ENCODE measurements at regions not wholly inside any gene's neighbourhood (a gene's known extent, or its start where the extent isn't known, plus 50 kb on each side); places are given as distances from the start of the nearest gene placed in this dataset.

GRCh38 chr1:188402986-188403385, 1574.2 kb downstream of the PLA2G4A start:
- no peak overlapping the region for H3K4ac ChIP-seq (ENCODE audit: low read depth, low read length)

GRCh38 chr1:188406636-188407035, 1577.9 kb downstream of the PLA2G4A start:
- H2BK120ac ChIP-seq (ENCODE audit: insufficient read depth, low read length, poor library complexity) = no peak overlapping the region

More at GRCh38 chr1:188402986-188403385, 1574.2 kb downstream of the PLA2G4A start:
- no peak overlapping the region for H3K27ac ChIP-seq (ENCODE audit: low read depth, low read length)
- H4K91ac ChIP-seq (ENCODE audit: low read depth, low read length) = no peak overlapping the region
- no peaks in the 10 kb centered on the region for H3K36me3 ChIP-seq (ENCODE audit: control insufficient read depth in 1 of 2, insufficient read depth in 2 of 2, low read length in 2 of 2)
- WGBS (ENCODE audit: extremely low coverage, insufficient coverage, insufficient read length) = no CpG with 5 or more reads among the region's 3 CpGs
- H3K9ac ChIP-seq (ENCODE audit: low read length) = no peak overlapping the region
- H3K4me3 ChIP-seq (ENCODE audit: low read depth, low read length) = no peak overlapping the region
- H3K23ac ChIP-seq (ENCODE audit: low read length) = no peak overlapping the region
- H3K14ac ChIP-seq (ENCODE audit: low read length) = no peak overlapping the region
- H4K12ac ChIP-seq (ENCODE audit: low read depth, low read length) = no peak overlapping the region
- no peak overlapping the region for H2AFZ ChIP-seq (ENCODE audit: insufficient read depth, low read length, poor library complexity)
- no peak overlapping the region for H2BK5ac ChIP-seq (ENCODE audit: low read depth, low read length, poor library complexity)
- no peak overlapping the region for H3K4me2 ChIP-seq (ENCODE audit: low read length)
- H3K18ac ChIP-seq (ENCODE audit: low read length) = no peak overlapping the region
- no peaks in the 10 kb centered on the region for H3K4me1 ChIP-seq (ENCODE audit: control insufficient read depth in 1 of 2, insufficient read depth in 2 of 2, low read length in 2 of 2)
- H2AK5ac ChIP-seq (ENCODE audit: low read length) = no peak overlapping the region
- H2BK120ac ChIP-seq (ENCODE audit: insufficient read depth, low read length, poor library complexity) = no peak overlapping the region
- H3K79me1 ChIP-seq (ENCODE audit: low read length) = no peaks in the 10 kb centered on the region
- no peak overlapping the region for H4K8ac ChIP-seq (ENCODE audit: low read depth, low read length)
- H3K9me3 ChIP-seq (ENCODE audit: insufficient read depth, low read depth, low read length) = no peaks in the 10 kb centered on the region
- no peak for DNase-seq
- no peaks in the 10 kb centered on the region for H3K27me3 ChIP-seq (ENCODE audit: insufficient read depth, low read length)
- no peak overlapping the region for H2BK12ac ChIP-seq (ENCODE audit: low read length)
- H3K79me2 ChIP-seq (ENCODE audit: control insufficient read depth, insufficient read depth, low read length, poor library complexity) = no peaks in the 10 kb centered on the region

GRCh38 chr1:188420177-188420576, 1591.4 kb downstream of the PLA2G4A start:
- no peak overlapping the region for H2AFZ ChIP-seq (ENCODE audit: insufficient read depth, low read length, poor library complexity)
- H3K14ac ChIP-seq (ENCODE audit: low read length) = no peak overlapping the region
- no peak overlapping the region for H2BK12ac ChIP-seq (ENCODE audit: low read length)
- no peak overlapping the region for H2BK120ac ChIP-seq (ENCODE audit: insufficient read depth, low read length, poor library complexity)
- no peak overlapping the region for H3K27ac ChIP-seq (ENCODE audit: low read depth, low read length)
- H2BK5ac ChIP-seq (ENCODE audit: low read depth, low read length, poor library complexity) = no peak overlapping the region
- no peaks in the 10 kb centered on the region for H3K79me1 ChIP-seq (ENCODE audit: low read length)
- no peaks in the 10 kb centered on the region for H3K27me3 ChIP-seq (ENCODE audit: insufficient read depth, low read length)
- H4K91ac ChIP-seq (ENCODE audit: low read depth, low read length) = no peak overlapping the region
- no peak overlapping the region for H3K4me2 ChIP-seq (ENCODE audit: low read length)
- H2AK5ac ChIP-seq (ENCODE audit: low read length) = no peak overlapping the region
- H3K4me3 ChIP-seq (ENCODE audit: low read depth, low read length) = no peak overlapping the region
- H3K36me3 ChIP-seq (ENCODE audit: control insufficient read depth in 1 of 2, insufficient read depth in 2 of 2, low read length in 2 of 2) = no peaks in the 10 kb centered on the region
- H3K18ac ChIP-seq (ENCODE audit: low read length) = no peak overlapping the region
- no CpG with 5 or more reads among the region's 1 CpG for WGBS (ENCODE audit: extremely low coverage, insufficient coverage, insufficient read length)
- no peak for DNase-seq
- H3K79me2 ChIP-seq (ENCODE audit: control insufficient read depth, insufficient read depth, low read length, poor library complexity) = no peaks in the 10 kb centered on the region
- no peak overlapping the region for H4K12ac ChIP-seq (ENCODE audit: low read depth, low read length)
- no peak overlapping the region for H3K4ac ChIP-seq (ENCODE audit: low read depth, low read length)
- no peak overlapping the region for H3K23ac ChIP-seq (ENCODE audit: low read length)
- H3K9ac ChIP-seq (ENCODE audit: low read length) = no peak overlapping the region
- no peak overlapping the region for H4K8ac ChIP-seq (ENCODE audit: low read depth, low read length)
- H3K4me1 ChIP-seq (ENCODE audit: control insufficient read depth in 1 of 2, insufficient read depth in 2 of 2, low read length in 2 of 2) = no peaks in the 10 kb centered on the region
- H3K9me3 ChIP-seq (ENCODE audit: insufficient read depth, low read depth, low read length) = no peaks in the 10 kb centered on the region

More at GRCh38 chr1:188406636-188407035, 1577.9 kb downstream of the PLA2G4A start:
- no peak overlapping the region for H4K8ac ChIP-seq (ENCODE audit: low read depth, low read length)
- H3K4ac ChIP-seq (ENCODE audit: low read depth, low read length) = no peak overlapping the region
- no peak overlapping the region for H3K18ac ChIP-seq (ENCODE audit: low read length)
- no peak overlapping the region for H2AK5ac ChIP-seq (ENCODE audit: low read length)
- no peak overlapping the region for H3K14ac ChIP-seq (ENCODE audit: low read length)
- DNase-seq = peak in 1 of 2 donors; percentile 15
- H2AFZ ChIP-seq (ENCODE audit: insufficient read depth, low read length, poor library complexity) = no peak overlapping the region
- H3K9me3 ChIP-seq (ENCODE audit: insufficient read depth, low read depth, low read length) = no peaks in the 10 kb centered on the region
- H3K4me2 ChIP-seq (ENCODE audit: low read length) = no peak overlapping the region
- no peaks in the 10 kb centered on the region for H3K27me3 ChIP-seq (ENCODE audit: insufficient read depth, low read length)
- H4K12ac ChIP-seq (ENCODE audit: low read depth, low read length) = no peak overlapping the region
- no peaks in the 10 kb centered on the region for H3K79me1 ChIP-seq (ENCODE audit: low read length)
- H3K4me3 ChIP-seq (ENCODE audit: low read depth, low read length) = no peak overlapping the region
- no peak overlapping the region for H4K91ac ChIP-seq (ENCODE audit: low read depth, low read length)
- no peak overlapping the region for H3K9ac ChIP-seq (ENCODE audit: low read length)
- no peaks in the 10 kb centered on the region for H3K36me3 ChIP-seq (ENCODE audit: control insufficient read depth in 1 of 2, insufficient read depth in 2 of 2, low read length in 2 of 2)
- H3K23ac ChIP-seq (ENCODE audit: low read length) = no peak overlapping the region
- H2BK12ac ChIP-seq (ENCODE audit: low read length) = no peak overlapping the region
- no peaks in the 10 kb centered on the region for H3K79me2 ChIP-seq (ENCODE audit: control insufficient read depth, insufficient read depth, low read length, poor library complexity)
- no peak overlapping the region for H3K27ac ChIP-seq (ENCODE audit: low read depth, low read length)
- H2BK5ac ChIP-seq (ENCODE audit: low read depth, low read length, poor library complexity) = no peak overlapping the region
- H3K4me1 ChIP-seq (ENCODE audit: control insufficient read depth in 1 of 2, insufficient read depth in 2 of 2, low read length in 2 of 2) = no peaks in the 10 kb centered on the region
- WGBS (ENCODE audit: extremely low coverage, insufficient coverage, insufficient read length) = no CpG with 5 or more reads among the region's 2 CpGs

GRCh38 chr1:188423073-188423472, 1594.3 kb downstream of the PLA2G4A start:
- Histone ChIP-seq H3K9ac (ENCODE audit: low read length) (no peak overlapping the region), H3K27ac (ENCODE audit: low read depth, low read length) (no peak overlapping the region), H2BK12ac (ENCODE audit: low read length) (no peak overlapping the region), H2BK5ac (ENCODE audit: low read depth, low read length, poor library complexity) (no peak overlapping the region), H3K27me3 (ENCODE audit: insufficient read depth, low read length) (no peaks in the 10 kb centered on the region), H4K91ac (ENCODE audit: low read depth, low read length) (no peak overlapping the region), H2AK5ac (ENCODE audit: low read length) (no peak overlapping the region), H3K4me2 (ENCODE audit: low read length) (no peak overlapping the region), H2AFZ (ENCODE audit: insufficient read depth, low read length, poor library complexity) (no peak overlapping the region), H3K18ac (ENCODE audit: low read length) (no peak overlapping the region), H4K12ac (ENCODE audit: low read depth, low read length) (no peak overlapping the region), H3K36me3 (ENCODE audit: control insufficient read depth in 1 of 2, insufficient read depth in 2 of 2, low read length in 2 of 2) (no peaks in the 10 kb centered on the region), H4K8ac (ENCODE audit: low read depth, low read length) (no peak overlapping the region), H3K4me3 (ENCODE audit: low read depth, low read length) (no peak overlapping the region), H3K23ac (ENCODE audit: low read length) (no peak overlapping the region), H3K4ac (ENCODE audit: low read depth, low read length) (no peak overlapping the region), H3K4me1 (ENCODE audit: control insufficient read depth in 1 of 2, insufficient read depth in 2 of 2, low read length in 2 of 2) (no peaks in the 10 kb centered on the region), H3K79me2 (ENCODE audit: control insufficient read depth, insufficient read depth, low read length, poor library complexity) (no peaks in the 10 kb centered on the region), H3K79me1 (ENCODE audit: low read length) (no peaks in the 10 kb centered on the region), H2BK120ac (ENCODE audit: insufficient read depth, low read length, poor library complexity) (no peak overlapping the region), H3K14ac (ENCODE audit: low read length) (no peak overlapping the region), H3K9me3 (ENCODE audit: insufficient read depth, low read depth, low read length) (no peaks in the 10 kb centered on the region)
- no peak for DNase-seq
- no CpG with 5 or more reads among the region's 1 CpG for WGBS (ENCODE audit: extremely low coverage, insufficient coverage, insufficient read length)

All from trophoblast cell (in vitro differentiated cells and primary cell).